ENCODE measurements at regions not wholly inside any gene's neighbourhood (a gene's known extent, or its start where the extent isn't known, plus 50 kb on each side); places are given as distances from the start of the nearest gene placed in this dataset.

DNA sequence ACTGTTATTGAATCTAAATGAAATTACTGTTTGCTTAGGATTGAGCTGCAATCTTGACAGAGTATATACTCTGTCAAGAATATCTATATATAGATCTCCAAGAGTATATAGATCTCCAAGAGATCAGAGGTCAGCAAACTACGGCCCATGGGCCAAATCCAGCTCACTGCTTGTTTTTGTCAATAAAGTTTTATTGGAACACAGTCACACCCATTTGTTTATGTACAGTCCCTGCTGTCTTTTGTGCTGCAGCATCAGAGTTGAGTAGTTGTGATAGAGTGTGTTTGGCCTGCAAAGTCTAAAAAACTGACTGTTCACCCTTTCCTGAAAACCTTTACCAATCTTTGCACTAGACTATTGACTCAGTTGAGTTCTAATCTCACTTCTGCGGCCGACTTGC lies 66.3 kb upstream of the NPVF start:
- no peak for DNase-seq (ENCODE audit: low read depth in 1 of 2, low spot score in 1 of 2)
- no peak overlapping the region for H3K27ac ChIP-seq (replicated peaks)
- H3K4me3 ChIP-seq (replicated peaks; ENCODE audit: insufficient read depth, low read length) = no peak overlapping the region
- TF ChIP-seq POLR2AphosphoS5 (IDR thresholded peaks at IDR 0.05; ENCODE audit: low read depth) (no peak), GABPA (IDR thresholded peaks at IDR 0.05; ENCODE audit: low read depth) (no peak), REST (IDR thresholded peaks at IDR 0.05; ENCODE audit: insufficient replicate concordance, low read depth) (no peak), SPI1 (IDR thresholded peaks at IDR 0.05; ENCODE audit: borderline replicate concordance, low read depth) (no peak)
- TF ChIP-seq, protein P1, sequence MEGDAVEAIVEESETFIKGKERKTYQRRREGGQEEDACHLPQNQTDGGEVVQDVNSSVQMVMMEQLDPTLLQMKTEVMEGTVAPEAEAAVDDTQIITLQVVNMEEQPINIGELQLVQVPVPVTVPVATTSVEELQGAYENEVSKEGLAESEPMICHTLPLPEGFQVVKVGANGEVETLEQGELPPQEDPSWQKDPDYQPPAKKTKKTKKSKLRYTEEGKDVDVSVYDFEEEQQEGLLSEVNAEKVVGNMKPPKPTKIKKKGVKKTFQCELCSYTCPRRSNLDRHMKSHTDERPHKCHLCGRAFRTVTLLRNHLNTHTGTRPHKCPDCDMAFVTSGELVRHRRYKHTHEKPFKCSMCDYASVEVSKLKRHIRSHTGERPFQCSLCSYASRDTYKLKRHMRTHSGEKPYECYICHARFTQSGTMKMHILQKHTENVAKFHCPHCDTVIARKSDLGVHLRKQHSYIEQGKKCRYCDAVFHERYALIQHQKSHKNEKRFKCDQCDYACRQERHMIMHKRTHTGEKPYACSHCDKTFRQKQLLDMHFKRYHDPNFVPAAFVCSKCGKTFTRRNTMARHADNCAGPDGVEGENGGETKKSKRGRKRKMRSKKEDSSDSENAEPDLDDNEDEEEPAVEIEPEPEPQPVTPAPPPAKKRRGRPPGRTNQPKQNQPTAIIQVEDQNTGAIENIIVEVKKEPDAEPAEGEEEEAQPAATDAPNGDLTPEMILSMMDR (IDR thresholded peaks at IDR 0.05; ENCODE audit: insufficient read depth, low read length) = no peak
- H3K27me3 ChIP-seq (ENCODE audit: insufficient read depth, poor library complexity, severe bottlenecking) = no peaks in the 10 kb centered on the region

- no peak for DNase-seq (ENCODE audit: low read depth in 1 of 2, low spot score in 1 of 2)
- Histone ChIP-seq H3K27ac (replicated peaks) (no peak overlapping the region), H3K27me3 (ENCODE audit: insufficient read depth, poor library complexity, severe bottlenecking) (no peaks in the 10 kb centered on the region)
Measured at GRCh38 chr7:25295387-25295786, 67.1 kb upstream of the NPVF start.

DNA sequence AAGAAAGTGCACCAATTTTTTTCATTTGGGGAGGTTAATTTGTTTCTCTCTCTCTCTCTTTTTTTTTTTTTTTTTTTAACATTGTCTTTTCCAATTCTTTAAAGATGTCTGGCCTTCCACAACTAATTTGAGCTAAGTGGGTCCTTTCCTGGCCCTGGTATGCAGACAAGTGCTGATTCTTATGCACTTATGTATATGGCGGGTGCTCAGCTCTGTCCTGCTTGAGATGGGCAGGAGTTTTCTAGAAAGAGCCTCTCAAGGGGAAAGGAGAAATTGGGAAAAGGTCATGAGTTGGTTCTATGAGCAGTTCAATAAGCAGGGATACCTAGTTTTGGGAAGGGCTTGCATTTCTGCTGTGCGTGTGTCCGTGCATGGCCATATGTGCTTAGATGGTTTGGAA lies 67.8 kb upstream of the NPVF start:
- TF ChIP-seq REST (IDR thresholded peaks at IDR 0.05; ENCODE audit: insufficient replicate concordance, low read depth) (no peak), GABPA (IDR thresholded peaks at IDR 0.05; ENCODE audit: low read depth) (no peak), SPI1 (IDR thresholded peaks at IDR 0.05; ENCODE audit: borderline replicate concordance, low read depth) (no peak), POLR2AphosphoS5 (IDR thresholded peaks at IDR 0.05; ENCODE audit: low read depth) (no peak)
- TF ChIP-seq, protein P1 (IDR thresholded peaks at IDR 0.05; ENCODE audit: insufficient read depth, low read length) = no peak
- Histone ChIP-seq H3K27me3 (ENCODE audit: insufficient read depth, poor library complexity, severe bottlenecking) (no peaks in the 10 kb centered on the region), H3K4me3 (replicated peaks; ENCODE audit: insufficient read depth, low read length) (no peak overlapping the region), H3K27ac (replicated peaks) (no peak overlapping the region)
- DNase-seq (ENCODE audit: low read depth in 1 of 2, low spot score in 1 of 2) = no peak

More at GRCh38 chr7:25295387-25295786, 67.1 kb upstream of the NPVF start:
- H3K4me3 ChIP-seq (replicated peaks; ENCODE audit: insufficient read depth, low read length) = no peak overlapping the region
- TF ChIP-seq, protein P1 (IDR thresholded peaks at IDR 0.05; ENCODE audit: insufficient read depth, low read length) = no peak
- TF ChIP-seq POLR2AphosphoS5 (IDR thresholded peaks at IDR 0.05; ENCODE audit: low read depth) (no peak), SPI1 (IDR thresholded peaks at IDR 0.05; ENCODE audit: borderline replicate concordance, low read depth) (no peak), GABPA (IDR thresholded peaks at IDR 0.05; ENCODE audit: low read depth) (no peak), REST (IDR thresholded peaks at IDR 0.05; ENCODE audit: insufficient replicate concordance, low read depth) (no peak)

All from HL-60 (cell line).